CD4-positive, alpha-beta T cell (primary cell): ENCODE measurements at regions not wholly inside any gene's neighbourhood (a gene's known extent, or its start where the extent isn't known, plus 50 kb on each side); places are given as distances from the start of the nearest gene placed in this dataset.

Experiments used
- ATAC-seq: fragments of 200-7000 bp; cut with Tn5 transposase; one replicate; pipeline ENCODE4 v1.10.0; 2022; ENCODE audit warnings: mild to moderate bottlenecking; ENCODE audit not compliant: poor library complexity
- CTCF ChIA-PET: fragments of 350-600 bp; sonication (Branson Sonifier 250); formaldehyde crosslinking; loops from one replicate; lab custom pipeline; 2021; ENCODE audit warnings: antibody characterized with exemption, inconsistent platforms; lab: Charles Lee
- POLR2A ChIA-PET: fragments of 350-600 bp; sonication (Branson Sonifier 250); formaldehyde crosslinking; loops from one replicate; lab custom pipeline; 2021; ENCODE audit warnings: antibody characterized with exemption, inconsistent platforms; lab: Charles Lee
- DNase-seq, 14 experiments: peaks; one replicate each; pipeline ENCODE4 v3.0.0-alpha.2; 2013 to 2020; ENCODE audit warnings: mixed read lengths in 2 of 14
- H3K27ac ChIP-seq, 2 donors: one replicate each; pipeline versions ENCODE4 v1.5.1 to v1.7.0; 2013; ENCODE audit warnings: low read length in 2 of 2, low read depth in 1 of 2, mild to moderate bottlenecking in 1 of 2
- H3K27me3 ChIP-seq, 2 experiments: 1 replicate in 1 of 2; 2 replicates in 1 of 2; pipeline versions ENCODE4 v1.6.1 to v1.7.0; 2013; ENCODE audit warnings: low read length in 2 of 2, control low read depth in 1 of 2, mild to moderate bottlenecking in 1 of 2, moderate library complexity in 1 of 2; ENCODE audit not compliant: insufficient read depth in 2 of 2, control insufficient read depth in 1 of 2
- H3K36me3 ChIP-seq: one replicate; pipeline ENCODE4 v1.6.1; 2013; ENCODE audit warnings: low read length, control low read depth; ENCODE audit not compliant: insufficient read depth
- H3K4me1 ChIP-seq: one replicate; pipeline ENCODE4 v1.6.1; 2013; ENCODE audit warnings: low read length, control low read depth; ENCODE audit not compliant: insufficient read depth
- H3K4me3 ChIP-seq: one replicate; pipeline ENCODE4 v1.5.1; 2013; ENCODE audit warnings: mild to moderate bottlenecking, low read length, moderate library complexity
- H3K9me3 ChIP-seq, 2 experiments: 1 replicate in 1 of 2; 2 replicates in 1 of 2; pipeline versions ENCODE4 v1.6.1 to v1.7.0; 2013; ENCODE audit warnings: low read length in 2 of 2, mild to moderate bottlenecking in 2 of 2, control low read depth in 1 of 2, moderate library complexity in 1 of 2; ENCODE audit not compliant: control insufficient read depth in 1 of 2, insufficient read depth in 1 of 2
- H3K27ac Mint-ChIP-seq: one replicate; pipeline ENCODE4 v1.8.0; 2020; ENCODE audit warnings: mixed read lengths
- H3K27me3 Mint-ChIP-seq: one replicate; pipeline ENCODE4 v1.8.0; 2021; ENCODE audit warnings: mixed read lengths
- H3K36me3 Mint-ChIP-seq: one replicate; pipeline ENCODE4 v1.8.0; 2021; ENCODE audit warnings: low read depth, mixed read lengths
- H3K4me1 Mint-ChIP-seq: one replicate; pipeline ENCODE4 v1.8.0; 2021; ENCODE audit warnings: low read depth, mixed read lengths
- H3K4me3 Mint-ChIP-seq: one replicate; pipeline ENCODE4 v1.8.0; 2020; ENCODE audit warnings: mild to moderate bottlenecking, mixed read lengths
- H3K9me3 Mint-ChIP-seq: one replicate; pipeline ENCODE4 v1.8.0; 2020; ENCODE audit warnings: mixed read lengths
- intact Hi-C, 2 experiments: fragments of 100-400 bp; cut with DNase I in 1 of 2; cut with micrococcal nuclease in 1 of 2; formaldehyde crosslinking; loops; one replicate each; pipeline versions ENCODE4 v1.15.1 to v1.9.0; 2023 to 2025; cut with DNase I, micrococcal nuclease
- TF ChIP-seq, protein P1 (sequence below): fragments of 200-600 bp; IDR thresholded peaks from one replicate; pipeline ENCODE4 v1.8.0; 2022; ENCODE audit warnings: antibody characterized with exemption, mild to moderate bottlenecking

- Mint-ChIP-seq H3K27me3 (no peaks in the 10 kb centered on the region), H3K4me1 (no peaks in the 10 kb centered on the region), H3K4me3 (no peak overlapping the region), H3K36me3 (no peaks in the 10 kb centered on the region), H3K27ac (no peak overlapping the region), H3K9me3 (peaks cover 4% of the 10 kb centered on the region)
- H3K4me1 ChIP-seq: no peaks in the 10 kb centered on the region
- H3K4me3 ChIP-seq: no peak overlapping the region
- TF ChIP-seq, protein P1, sequence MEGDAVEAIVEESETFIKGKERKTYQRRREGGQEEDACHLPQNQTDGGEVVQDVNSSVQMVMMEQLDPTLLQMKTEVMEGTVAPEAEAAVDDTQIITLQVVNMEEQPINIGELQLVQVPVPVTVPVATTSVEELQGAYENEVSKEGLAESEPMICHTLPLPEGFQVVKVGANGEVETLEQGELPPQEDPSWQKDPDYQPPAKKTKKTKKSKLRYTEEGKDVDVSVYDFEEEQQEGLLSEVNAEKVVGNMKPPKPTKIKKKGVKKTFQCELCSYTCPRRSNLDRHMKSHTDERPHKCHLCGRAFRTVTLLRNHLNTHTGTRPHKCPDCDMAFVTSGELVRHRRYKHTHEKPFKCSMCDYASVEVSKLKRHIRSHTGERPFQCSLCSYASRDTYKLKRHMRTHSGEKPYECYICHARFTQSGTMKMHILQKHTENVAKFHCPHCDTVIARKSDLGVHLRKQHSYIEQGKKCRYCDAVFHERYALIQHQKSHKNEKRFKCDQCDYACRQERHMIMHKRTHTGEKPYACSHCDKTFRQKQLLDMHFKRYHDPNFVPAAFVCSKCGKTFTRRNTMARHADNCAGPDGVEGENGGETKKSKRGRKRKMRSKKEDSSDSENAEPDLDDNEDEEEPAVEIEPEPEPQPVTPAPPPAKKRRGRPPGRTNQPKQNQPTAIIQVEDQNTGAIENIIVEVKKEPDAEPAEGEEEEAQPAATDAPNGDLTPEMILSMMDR: no peak
- ATAC-seq: no peak
- no peak for DNase-seq
- intact Hi-C loops: no loop called here
- POLR2A ChIA-PET: no interaction called here
- H3K27me3 ChIP-seq: no peaks in the 10 kb centered on the region
- H3K36me3 ChIP-seq: no peaks in the 10 kb centered on the region
- peaks cover 0 to 2% of the 10 kb centered on the region in 2 experiments for H3K9me3 ChIP-seq
- CTCF ChIA-PET: no interaction called here
- H3K27ac ChIP-seq: no peak overlapping the region
Observed at GRCh38 chr4:52246827-52247226, 195.7 kb downstream of the SPATA18 start.

- no peaks in the 10 kb centered on the region for H3K36me3 ChIP-seq
- H3K4me1 Mint-ChIP-seq: no peaks in the 10 kb centered on the region
- H3K36me3 Mint-ChIP-seq: no peaks in the 10 kb centered on the region
- no peaks in the 10 kb centered on the region for H3K4me1 ChIP-seq
- peaks cover 3% of the 10 kb centered on the region for H3K9me3 Mint-ChIP-seq
- peaks cover 0 to 7% of the 10 kb centered on the region in 2 experiments for H3K9me3 ChIP-seq
- ChIA-PET POLR2A (no interaction called here), CTCF (no interaction called here)
- no peak for DNase-seq
- intact Hi-C loops: no loop called here
- no peak overlapping the region for H3K4me3 ChIP-seq
- H3K27ac ChIP-seq: no peak overlapping the region
- no peak for ATAC-seq
- no peaks in the 10 kb centered on the region for H3K27me3 Mint-ChIP-seq
- H3K27ac Mint-ChIP-seq: no peak overlapping the region
- no peaks in the 10 kb centered on the region for H3K27me3 ChIP-seq
- no peak overlapping the region for H3K4me3 Mint-ChIP-seq
- TF ChIP-seq, protein P1: no peak
Observed at GRCh38 chr4:52247941-52248340, 196.8 kb downstream of the SPATA18 start.

GRCh38 chr4:52248820-52249219 lies 197.7 kb downstream of the SPATA18 start:
- Mint-ChIP-seq H3K27ac (no peak overlapping the region), H3K9me3 (peaks cover 3% of the 10 kb centered on the region), H3K4me3 (no peak overlapping the region), H3K36me3 (no peaks in the 10 kb centered on the region), H3K4me1 (no peaks in the 10 kb centered on the region), H3K27me3 (no peaks in the 10 kb centered on the region)
- ATAC-seq (no peak), DNase-seq (no peak)
- ChIA-PET CTCF (no interaction called here), POLR2A (no interaction called here)
- Histone ChIP-seq H3K36me3 (no peaks in the 10 kb centered on the region), H3K9me3 (peaks cover 0 to 7% of the 10 kb centered on the region in 2 experiments), H3K27ac (no peak overlapping the region), H3K4me3 (no peak overlapping the region), H3K27me3 (no peaks in the 10 kb centered on the region), H3K4me1 (no peaks in the 10 kb centered on the region)
- TF ChIP-seq, protein P1: no peak
- intact Hi-C loops: no loop called here
